ENCODE measurements at regions not wholly inside any gene's neighbourhood (a gene's known extent, or its start where the extent isn't known, plus 50 kb on each side); places are given as distances from the start of the nearest gene placed in this dataset.

GRCh38 chr10:107238275-107238674 is 73.8 kb upstream of the SORCS1 start:
- Histone ChIP-seq H3K79me2 (no peaks in the 10 kb centered on the region), H3K27ac (no peak overlapping the region), H3K27me3 (no peaks in the 10 kb centered on the region), H3K9me3 (ENCODE audit: low read depth) (no peaks in the 10 kb centered on the region), H3K9me2 (replicated peaks; ENCODE audit: insufficient read depth) (no peaks in the 10 kb centered on the region), H3K4me1 (ENCODE audit: insufficient read depth) (peaks cover 5% of the 10 kb centered on the region), H3K4me2 (no peak overlapping the region), H4K20me1 (ENCODE audit: insufficient read depth, poor library complexity, severe bottlenecking) (no peaks in the 10 kb centered on the region), H3K36me3 (replicated peaks; ENCODE audit: insufficient read depth, low read depth) (no peaks in the 10 kb centered on the region), H2AFZ (no peak overlapping the region), H3K4me3 (no peak overlapping the region)
- no peak for TF ChIP-seq EZH2 (IDR thresholded peaks at IDR 0.05; ENCODE audit: borderline replicate concordance)
- TF ChIP-seq, protein P1, sequence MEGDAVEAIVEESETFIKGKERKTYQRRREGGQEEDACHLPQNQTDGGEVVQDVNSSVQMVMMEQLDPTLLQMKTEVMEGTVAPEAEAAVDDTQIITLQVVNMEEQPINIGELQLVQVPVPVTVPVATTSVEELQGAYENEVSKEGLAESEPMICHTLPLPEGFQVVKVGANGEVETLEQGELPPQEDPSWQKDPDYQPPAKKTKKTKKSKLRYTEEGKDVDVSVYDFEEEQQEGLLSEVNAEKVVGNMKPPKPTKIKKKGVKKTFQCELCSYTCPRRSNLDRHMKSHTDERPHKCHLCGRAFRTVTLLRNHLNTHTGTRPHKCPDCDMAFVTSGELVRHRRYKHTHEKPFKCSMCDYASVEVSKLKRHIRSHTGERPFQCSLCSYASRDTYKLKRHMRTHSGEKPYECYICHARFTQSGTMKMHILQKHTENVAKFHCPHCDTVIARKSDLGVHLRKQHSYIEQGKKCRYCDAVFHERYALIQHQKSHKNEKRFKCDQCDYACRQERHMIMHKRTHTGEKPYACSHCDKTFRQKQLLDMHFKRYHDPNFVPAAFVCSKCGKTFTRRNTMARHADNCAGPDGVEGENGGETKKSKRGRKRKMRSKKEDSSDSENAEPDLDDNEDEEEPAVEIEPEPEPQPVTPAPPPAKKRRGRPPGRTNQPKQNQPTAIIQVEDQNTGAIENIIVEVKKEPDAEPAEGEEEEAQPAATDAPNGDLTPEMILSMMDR (IDR thresholded peaks at IDR 0.05; ENCODE audit: poor library complexity), result no peak
- no peak for TF ChIP-seq EZH2phosphoT487 (IDR thresholded peaks at IDR 0.05; ENCODE audit: low read depth, severe bottlenecking, unreplicated experiment)
- DNase-seq (ENCODE audit: low spot score), result no peak
- 87% methylated on average over 4 of the region's 4 CpGs for WGBS (ENCODE audit: low lambda C conversion rate, missing lambda C conversion rate)

DNA sequence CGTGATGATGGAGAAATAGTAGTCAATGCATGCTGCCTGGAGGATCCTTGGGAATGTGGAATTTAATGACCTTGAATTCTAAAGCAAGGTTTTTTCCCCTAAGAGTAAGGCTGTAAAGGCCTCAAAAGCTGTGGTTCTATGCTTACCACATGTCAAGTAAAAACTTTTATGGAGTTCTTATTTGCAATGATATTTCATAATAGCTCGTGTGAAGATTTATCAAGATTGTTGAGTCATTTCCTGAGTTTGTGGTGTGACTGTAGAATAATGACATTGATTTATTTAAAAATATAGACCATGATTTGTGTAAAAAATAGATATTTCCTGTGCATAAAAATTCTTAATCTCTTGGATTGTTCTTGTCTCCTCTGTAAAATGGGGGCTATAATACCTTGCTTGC is 67.5 kb upstream of the SORCS1 start:
- no peak overlapping the region for H2AFZ ChIP-seq
- no peaks in the 10 kb centered on the region for H3K4me1 ChIP-seq (ENCODE audit: insufficient read depth)
- H3K9me2 ChIP-seq (replicated peaks; ENCODE audit: insufficient read depth), result no peaks in the 10 kb centered on the region
- no peak overlapping the region for H3K27ac ChIP-seq
- no peak overlapping the region for H3K4me3 ChIP-seq
- TF ChIP-seq, protein P1 (IDR thresholded peaks at IDR 0.05; ENCODE audit: poor library complexity), result no peak
- TF ChIP-seq EZH2 (IDR thresholded peaks at IDR 0.05; ENCODE audit: borderline replicate concordance) (no peak), EZH2phosphoT487 (IDR thresholded peaks at IDR 0.05; ENCODE audit: low read depth, severe bottlenecking, unreplicated experiment) (no peak)
- H3K4me2 ChIP-seq, result no peak overlapping the region
- H3K36me3 ChIP-seq (replicated peaks; ENCODE audit: insufficient read depth, low read depth), result no peaks in the 10 kb centered on the region
- H3K27me3 ChIP-seq, result no peaks in the 10 kb centered on the region
- H3K79me2 ChIP-seq, result no peaks in the 10 kb centered on the region
- DNase-seq (ENCODE audit: low spot score), result no peak
- 61% methylated on average over 2 of the region's 2 CpGs for WGBS (ENCODE audit: low lambda C conversion rate, missing lambda C conversion rate)
- H4K20me1 ChIP-seq (ENCODE audit: insufficient read depth, poor library complexity, severe bottlenecking), result no peaks in the 10 kb centered on the region
- no peaks in the 10 kb centered on the region for H3K9me3 ChIP-seq (ENCODE audit: low read depth)

DNA sequence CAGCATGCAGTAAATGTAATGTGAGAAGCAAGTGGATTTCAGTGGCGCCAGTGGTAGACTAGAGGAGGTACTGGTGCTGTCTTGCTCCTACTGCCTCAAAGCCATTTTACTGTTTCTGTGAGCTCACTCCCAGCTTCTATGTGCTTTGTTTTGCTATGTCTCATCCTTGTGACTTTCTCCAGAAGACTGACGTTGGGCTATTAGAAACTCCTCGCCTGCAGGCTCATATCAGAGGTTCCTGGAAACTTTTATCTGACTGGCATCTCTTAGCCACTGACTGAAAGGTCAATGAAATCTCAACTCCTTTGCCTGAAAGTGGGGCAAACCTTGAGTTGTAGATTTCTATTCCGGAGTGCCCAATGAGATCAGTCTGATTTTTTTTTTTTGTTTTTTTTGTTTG is 66.4 kb upstream of the SORCS1 start:
- TF ChIP-seq, protein P1 (IDR thresholded peaks at IDR 0.05; ENCODE audit: poor library complexity), result no peak
- TF ChIP-seq EZH2 (IDR thresholded peaks at IDR 0.05; ENCODE audit: borderline replicate concordance) (no peak), EZH2phosphoT487 (IDR thresholded peaks at IDR 0.05; ENCODE audit: low read depth, severe bottlenecking, unreplicated experiment) (no peak)
- no peak for DNase-seq (ENCODE audit: low spot score)
- no peaks in the 10 kb centered on the region for H3K9me3 ChIP-seq (ENCODE audit: low read depth)
- H3K79me2 ChIP-seq, result no peaks in the 10 kb centered on the region
- H3K9me2 ChIP-seq (replicated peaks; ENCODE audit: insufficient read depth), result no peaks in the 10 kb centered on the region
- H3K27ac ChIP-seq, result no peak overlapping the region
- H3K4me3 ChIP-seq, result no peak overlapping the region
- H3K36me3 ChIP-seq (replicated peaks; ENCODE audit: insufficient read depth, low read depth), result no peaks in the 10 kb centered on the region
- no peaks in the 10 kb centered on the region for H3K4me1 ChIP-seq (ENCODE audit: insufficient read depth)
- H2AFZ ChIP-seq, result no peak overlapping the region
- 55% methylated on average over 4 of the region's 4 CpGs for WGBS (ENCODE audit: low lambda C conversion rate, missing lambda C conversion rate)
- H4K20me1 ChIP-seq (ENCODE audit: insufficient read depth, poor library complexity, severe bottlenecking), result no peaks in the 10 kb centered on the region
- H3K27me3 ChIP-seq, result no peaks in the 10 kb centered on the region
- no peak overlapping the region for H3K4me2 ChIP-seq

DNA sequence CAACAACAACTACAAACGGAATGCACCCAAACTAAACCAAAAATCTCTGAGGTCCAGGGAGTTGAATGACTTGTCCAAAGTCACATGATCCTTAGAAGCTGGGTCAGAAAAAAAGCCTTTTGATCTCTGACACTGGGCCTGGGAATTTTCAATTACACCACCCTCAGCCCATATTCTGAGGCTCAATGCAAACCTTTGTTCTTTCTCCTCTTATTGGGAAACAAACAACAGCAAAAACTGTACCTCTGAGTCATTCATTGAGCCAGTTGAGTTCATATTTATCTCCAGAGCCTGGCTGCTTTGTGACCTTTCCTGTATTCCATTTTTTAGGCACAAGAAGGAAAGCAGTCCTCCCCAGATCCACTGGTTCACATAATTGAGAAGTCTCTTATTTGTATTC is 51.2 kb upstream of the SORCS1 start:
- H3K9me3 ChIP-seq (ENCODE audit: low read depth), result no peaks in the 10 kb centered on the region
- 71% methylated on average over 1 of the region's 1 CpG for WGBS (ENCODE audit: low lambda C conversion rate, missing lambda C conversion rate)
- no peak overlapping the region for H3K4me2 ChIP-seq
- no peaks in the 10 kb centered on the region for H3K27me3 ChIP-seq
- no peaks in the 10 kb centered on the region for H3K36me3 ChIP-seq (replicated peaks; ENCODE audit: insufficient read depth, low read depth)
- no peak overlapping the region for H2AFZ ChIP-seq
- DNase-seq (ENCODE audit: low spot score), result no peak
- H3K4me1 ChIP-seq (ENCODE audit: insufficient read depth), result no peaks in the 10 kb centered on the region
- no peak overlapping the region for H3K27ac ChIP-seq
- H4K20me1 ChIP-seq (ENCODE audit: insufficient read depth, poor library complexity, severe bottlenecking), result no peaks in the 10 kb centered on the region
- H3K9me2 ChIP-seq (replicated peaks; ENCODE audit: insufficient read depth), result no peaks in the 10 kb centered on the region
- no peaks in the 10 kb centered on the region for H3K79me2 ChIP-seq
- no peak overlapping the region for H3K4me3 ChIP-seq
- no peak for TF ChIP-seq EZH2 (IDR thresholded peaks at IDR 0.05; ENCODE audit: borderline replicate concordance)
- TF ChIP-seq EZH2phosphoT487 (IDR thresholded peaks at IDR 0.05; ENCODE audit: low read depth, severe bottlenecking, unreplicated experiment), result no peak
- TF ChIP-seq, protein P1 (IDR thresholded peaks at IDR 0.05; ENCODE audit: poor library complexity), result no peak
